ENCODE measurements at regions not wholly inside any gene's neighbourhood (a gene's known extent, or its start where the extent isn't known, plus 50 kb on each side); places are given as distances from the start of the nearest gene placed in this dataset.

- Histone ChIP-seq H3K4me1 (ENCODE audit: control insufficient read depth, low read length) (no peaks in the 10 kb centered on the region), H3K4me2 (ENCODE audit: low read length) (no peak overlapping the region), H4K20me1 (ENCODE audit: control insufficient read depth, insufficient read depth, low read depth, low read length) (no peaks in the 10 kb centered on the region), H3K9me3 (ENCODE audit: control insufficient read depth, insufficient read depth, low read length) (no peaks in the 10 kb centered on the region), H3K79me2 (ENCODE audit: control insufficient read depth, low read length) (no peaks in the 10 kb centered on the region), H3K4me3 (ENCODE audit: low read length) (no peak overlapping the region), H3K36me3 (ENCODE audit: control insufficient read depth, low read length) (no peaks in the 10 kb centered on the region), H3K9me2 (replicated peaks; ENCODE audit: control insufficient read depth, low read length) (no peaks in the 10 kb centered on the region), H3K27ac (ENCODE audit: low read depth, low read length) (no peak overlapping the region), H3F3A (ENCODE audit: control insufficient read depth, insufficient read depth) (no peaks in the 10 kb centered on the region), H3K27me3 (ENCODE audit: control insufficient read depth, low read length) (no peaks in the 10 kb centered on the region; the same call in 1 of the 2 replicates)
- no peak for TF ChIP-seq CTCF (IDR thresholded peaks at IDR 0.05; ENCODE audit: low read depth, low read length, poor library complexity, severe bottlenecking)
- no peak for TF ChIP-seq EZH2phosphoT487 (IDR thresholded peaks at IDR 0.05; ENCODE audit: borderline replicate concordance, low read length)
These were observed 532.8 kb upstream of the TBL1XR1 start for GRCh38 chr3:177729956-177730681.

- no peaks in the 10 kb centered on the region for H3K79me2 ChIP-seq (ENCODE audit: control insufficient read depth, low read length)
- H3K4me2 ChIP-seq (ENCODE audit: low read length), result no peak overlapping the region
- H3K9me2 ChIP-seq (replicated peaks; ENCODE audit: control insufficient read depth, low read length), result no peaks in the 10 kb centered on the region
- no peaks in the 10 kb centered on the region for H3K36me3 ChIP-seq (ENCODE audit: control insufficient read depth, low read length)
- H4K20me1 ChIP-seq (ENCODE audit: control insufficient read depth, insufficient read depth, low read depth, low read length), result no peaks in the 10 kb centered on the region
- no peak overlapping the region for H3K27ac ChIP-seq (ENCODE audit: low read depth, low read length)
- no peaks in the 10 kb centered on the region for H3K9me3 ChIP-seq (ENCODE audit: control insufficient read depth, insufficient read depth, low read length)
- no peaks in the 10 kb centered on the region; the same call in 1 of the 2 replicates for H3K27me3 ChIP-seq (ENCODE audit: control insufficient read depth, low read length)
- no peaks in the 10 kb centered on the region for H3K4me1 ChIP-seq (ENCODE audit: control insufficient read depth, low read length)
- no peak for TF ChIP-seq CTCF (IDR thresholded peaks at IDR 0.05; ENCODE audit: low read depth, low read length, poor library complexity, severe bottlenecking)
- H3K4me3 ChIP-seq (ENCODE audit: low read length), result no peak overlapping the region
- no peaks in the 10 kb centered on the region for H3F3A ChIP-seq (ENCODE audit: control insufficient read depth, insufficient read depth)
These were observed 533.5 kb upstream of the TBL1XR1 start for GRCh38 chr3:177730814-177731213.

GRCh38 chr3:177731644-177732268 is 534.5 kb upstream of the TBL1XR1 start:
- H3K27me3 ChIP-seq (ENCODE audit: control insufficient read depth, low read length), result no peaks in the 10 kb centered on the region; the same call in 1 of the 2 replicates
- no peaks in the 10 kb centered on the region for H3K4me1 ChIP-seq (ENCODE audit: control insufficient read depth, low read length)
- no peaks in the 10 kb centered on the region for H3K36me3 ChIP-seq (ENCODE audit: control insufficient read depth, low read length)
- H3K9me3 ChIP-seq (ENCODE audit: control insufficient read depth, insufficient read depth, low read length), result no peaks in the 10 kb centered on the region
- no peak overlapping the region for H3K27ac ChIP-seq (ENCODE audit: low read depth, low read length)
- no peaks in the 10 kb centered on the region for H3K79me2 ChIP-seq (ENCODE audit: control insufficient read depth, low read length)
- H3F3A ChIP-seq (ENCODE audit: control insufficient read depth, insufficient read depth), result no peaks in the 10 kb centered on the region
- no peaks in the 10 kb centered on the region for H3K9me2 ChIP-seq (replicated peaks; ENCODE audit: control insufficient read depth, low read length)
- no peak overlapping the region for H3K4me3 ChIP-seq (ENCODE audit: low read length)
- H3K4me2 ChIP-seq (ENCODE audit: low read length), result no peak overlapping the region
- TF ChIP-seq CTCF (IDR thresholded peaks at IDR 0.05; ENCODE audit: low read depth, low read length, poor library complexity, severe bottlenecking) (no peak), EZH2phosphoT487 (IDR thresholded peaks at IDR 0.05; ENCODE audit: borderline replicate concordance, low read length) (no peak)
- no peaks in the 10 kb centered on the region for H4K20me1 ChIP-seq (ENCODE audit: control insufficient read depth, insufficient read depth, low read depth, low read length)
